Hematopoietic multipotent progenitor cell treated with erythropoietin and hydrocortisone succinate and interleukin-3 and kit ligand, for 6 days (in vitro differentiated cells): ENCODE measurements at regions not wholly inside any gene's neighbourhood (a gene's known extent, or its start where the extent isn't known, plus 50 kb on each side); places are given as distances from the start of the nearest gene placed in this dataset.
"Not testable (repeated sequence)": the region's sequence is repeated elsewhere in the genome, so short reads cannot be mapped to it uniquely, and the experiment has no call there.

Experiments
- DNase-seq: peaks from one replicate; pipeline ENCODE4 v3.0.0-alpha.2; 2015

DNA sequence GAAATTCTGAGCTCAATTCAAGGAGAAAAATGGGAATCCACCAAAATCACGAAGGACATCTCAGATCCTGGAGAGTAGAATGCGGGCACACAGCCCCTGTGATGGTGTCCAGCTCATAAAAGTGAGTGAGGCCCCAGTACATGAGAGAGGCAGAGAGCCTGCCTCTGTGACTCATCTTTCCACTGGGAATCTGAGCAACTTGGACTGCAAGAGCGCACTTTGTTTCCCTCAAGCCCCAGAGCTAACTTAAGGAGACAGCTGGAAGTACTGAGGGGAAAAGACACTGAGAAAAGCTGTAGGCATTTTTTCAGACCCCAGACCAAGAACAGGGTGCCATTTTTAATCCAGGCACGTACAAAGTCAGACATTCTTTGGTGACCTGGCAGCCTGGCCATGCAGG lies 273.7 kb downstream of the C11orf87 start:
- no peak for DNase-seq

- no peak for DNase-seq
These were observed 274.4 kb downstream of the C11orf87 start for GRCh38 chr11:109696191-109696897.

DNA sequence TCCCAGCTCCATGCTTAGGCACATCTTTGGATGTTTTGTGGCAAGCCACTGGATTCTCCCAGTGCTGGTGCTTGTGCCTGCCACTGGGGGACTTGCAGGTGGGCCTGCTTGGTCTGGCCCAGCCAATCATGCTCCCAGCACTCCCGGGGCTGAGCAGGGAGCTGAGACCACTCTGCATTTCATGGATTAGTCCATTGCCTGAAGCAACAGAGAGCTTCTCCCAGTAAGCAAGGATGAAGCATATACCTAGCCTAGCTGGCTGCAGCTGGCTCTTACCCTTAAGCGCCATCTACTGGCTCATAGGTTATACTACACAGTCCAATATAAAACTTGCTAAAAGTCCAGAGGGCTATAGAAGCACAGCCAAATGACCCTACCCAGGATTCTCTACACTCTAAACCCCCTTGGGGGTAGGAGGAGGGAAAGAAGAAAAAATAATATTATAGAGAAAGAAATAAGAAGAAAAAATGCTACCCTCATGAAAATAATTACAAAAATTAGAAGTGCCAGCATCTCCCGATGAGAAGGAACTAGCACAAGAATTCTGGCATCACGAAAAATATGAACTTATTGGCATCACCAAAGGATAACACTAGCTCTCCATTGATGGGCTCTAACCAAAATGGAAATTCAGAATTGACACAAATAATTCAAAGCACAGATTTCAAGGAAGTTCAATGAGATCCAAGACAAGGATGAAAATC lies 275.3 kb downstream of the C11orf87 start:
- peak; percentile 73 for DNase-seq

- DNase-seq, result no peak
These were observed 276.2 kb downstream of the C11orf87 start for GRCh38 chr11:109698237-109698636.

GRCh38 chr11:109704432-109704831 lies 282.4 kb downstream of the C11orf87 start:
- DNase-seq, result no peak

- DNase-seq, result no peak
These were observed 285.0 kb downstream of the C11orf87 start for GRCh38 chr11:109706945-109707344.

GRCh38 chr11:109707411-109707810 lies 285.4 kb downstream of the C11orf87 start:
- DNase-seq, result no peak

DNA sequence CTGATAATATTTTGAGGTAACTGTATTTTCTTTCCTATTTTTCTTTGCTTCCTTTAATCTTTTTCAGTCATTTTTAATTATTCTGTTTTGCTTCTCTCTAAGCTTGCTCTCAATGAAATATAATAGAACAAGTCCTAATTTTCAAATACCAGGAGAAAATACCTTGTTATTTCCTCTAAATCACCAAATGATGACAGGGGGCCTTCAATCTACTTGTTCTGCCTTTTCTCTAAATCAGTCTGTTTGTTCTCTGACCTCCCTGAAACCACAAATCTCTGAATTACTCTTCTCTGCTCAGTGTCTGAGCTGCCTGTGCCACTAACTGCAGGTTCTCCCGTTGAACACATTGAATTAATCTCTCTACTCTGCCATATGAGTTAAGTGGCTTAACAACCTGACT lies 286.2 kb downstream of the C11orf87 start:
- no peak for DNase-seq

- not testable (repeated sequence) for DNase-seq
These were observed 292.5 kb downstream of the C11orf87 start for GRCh38 chr11:109714444-109714843.

GRCh38 chr11:109715424-109715823 lies 293.4 kb downstream of the C11orf87 start:
- not testable (repeated sequence) for DNase-seq

- DNase-seq, result no peak
These were observed 304.1 kb downstream of the C11orf87 start for GRCh38 chr11:109726061-109726460.

GRCh38 chr11:109728056-109728455 lies 306.1 kb downstream of the C11orf87 start:
- no peak for DNase-seq

- DNase-seq, result no peak
These were observed 307.8 kb downstream of the C11orf87 start for GRCh38 chr11:109729761-109730160.

GRCh38 chr11:109730669-109731068 lies 308.7 kb downstream of the C11orf87 start:
- DNase-seq, result no peak

DNA sequence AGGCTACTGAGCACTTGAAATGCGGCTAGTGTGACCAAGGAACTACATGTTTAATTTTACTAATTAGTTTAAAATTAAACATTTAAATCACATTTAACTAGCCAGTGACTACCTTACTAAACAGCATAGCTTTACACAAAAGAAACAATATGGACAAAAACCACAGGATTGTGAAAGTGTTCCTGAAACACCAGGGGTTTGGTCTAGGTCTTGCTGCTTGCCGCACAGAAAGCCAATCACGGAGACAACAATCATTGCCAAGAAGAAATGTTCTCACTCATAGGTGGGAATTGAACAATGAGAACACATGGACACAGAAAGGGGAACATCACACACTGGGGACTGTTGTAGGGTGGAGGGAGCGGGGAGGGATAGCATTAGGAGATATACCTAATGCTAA lies 309.5 kb downstream of the C11orf87 start:
- DNase-seq, result no peak

DNA sequence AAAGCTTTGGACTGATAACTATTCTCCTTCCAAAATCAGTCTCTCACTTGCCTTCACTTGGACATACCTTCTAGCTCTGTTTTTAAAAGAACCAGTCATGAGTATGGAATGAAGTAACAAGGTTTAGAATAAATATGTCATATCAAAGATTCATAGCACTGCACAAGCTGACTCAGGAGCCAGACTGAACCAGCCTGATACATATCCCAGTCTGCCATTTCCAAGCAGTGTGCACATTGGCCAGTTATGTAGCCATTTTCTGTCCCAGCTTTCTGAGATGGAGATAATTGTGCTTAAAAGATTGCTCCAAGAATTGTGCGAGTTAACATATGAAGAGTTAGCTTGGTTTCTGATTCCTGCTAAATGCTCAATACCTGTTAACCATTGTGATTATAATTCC lies 311.3 kb downstream of the C11orf87 start:
- DNase-seq, result no peak

DNA sequence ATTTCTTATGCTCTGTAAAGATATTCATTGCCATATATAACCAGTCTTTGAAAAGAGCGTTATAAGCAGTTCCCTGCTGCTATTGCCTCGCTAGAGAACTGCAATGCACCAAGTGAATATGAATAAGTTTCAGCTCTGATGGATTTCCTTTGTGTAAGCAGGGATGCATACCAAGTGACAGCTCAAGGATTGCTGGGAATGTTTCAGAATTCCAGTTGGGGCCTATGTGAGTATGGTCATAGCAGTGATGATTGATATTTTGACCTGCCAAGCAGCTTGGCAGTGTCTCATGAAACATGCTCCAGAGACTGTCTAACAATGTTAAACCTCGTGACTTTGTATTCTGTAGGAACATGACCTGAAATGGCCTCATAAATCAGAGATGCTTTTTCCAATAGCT lies 312.6 kb downstream of the C11orf87 start:
- no peak for DNase-seq

DNA sequence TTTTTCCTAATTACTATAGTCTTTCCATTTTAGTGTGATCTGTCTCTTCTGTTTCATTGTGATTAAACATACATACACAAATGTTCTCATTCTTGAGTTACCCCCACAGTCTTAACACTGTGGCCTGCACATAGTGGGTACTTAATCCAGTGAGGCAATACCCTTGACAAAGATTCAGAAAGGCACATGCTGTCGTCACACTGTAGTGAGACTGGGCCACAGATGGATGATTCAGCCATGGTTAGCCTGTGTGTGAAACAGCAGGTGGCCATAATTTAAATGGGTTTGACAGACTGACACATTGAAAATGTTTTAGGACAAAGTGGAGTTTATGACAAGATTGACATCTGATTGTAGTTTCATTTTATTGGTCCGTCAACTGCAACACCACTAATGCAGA lies 313.1 kb downstream of the C11orf87 start:
- DNase-seq, result no peak

DNA sequence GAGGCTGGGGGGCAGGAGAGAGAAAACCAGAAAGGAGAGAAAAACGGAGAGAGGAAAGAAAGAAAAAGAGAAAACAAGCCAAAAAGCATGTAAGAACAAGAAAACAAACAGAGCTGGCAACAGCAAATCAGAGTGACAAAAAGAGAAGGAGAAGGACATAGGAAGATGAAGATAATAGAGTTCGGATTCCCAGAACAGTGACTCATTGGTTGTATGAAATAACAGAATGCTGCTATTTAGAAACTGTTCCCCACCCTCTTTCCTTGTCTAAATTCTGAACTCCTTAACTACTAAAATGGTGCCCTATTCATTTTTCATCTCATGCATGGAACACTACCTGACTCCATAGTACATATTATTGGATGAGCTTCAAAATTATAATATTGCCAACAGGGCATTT lies 317.4 kb downstream of the C11orf87 start:
- no peak for DNase-seq

DNA sequence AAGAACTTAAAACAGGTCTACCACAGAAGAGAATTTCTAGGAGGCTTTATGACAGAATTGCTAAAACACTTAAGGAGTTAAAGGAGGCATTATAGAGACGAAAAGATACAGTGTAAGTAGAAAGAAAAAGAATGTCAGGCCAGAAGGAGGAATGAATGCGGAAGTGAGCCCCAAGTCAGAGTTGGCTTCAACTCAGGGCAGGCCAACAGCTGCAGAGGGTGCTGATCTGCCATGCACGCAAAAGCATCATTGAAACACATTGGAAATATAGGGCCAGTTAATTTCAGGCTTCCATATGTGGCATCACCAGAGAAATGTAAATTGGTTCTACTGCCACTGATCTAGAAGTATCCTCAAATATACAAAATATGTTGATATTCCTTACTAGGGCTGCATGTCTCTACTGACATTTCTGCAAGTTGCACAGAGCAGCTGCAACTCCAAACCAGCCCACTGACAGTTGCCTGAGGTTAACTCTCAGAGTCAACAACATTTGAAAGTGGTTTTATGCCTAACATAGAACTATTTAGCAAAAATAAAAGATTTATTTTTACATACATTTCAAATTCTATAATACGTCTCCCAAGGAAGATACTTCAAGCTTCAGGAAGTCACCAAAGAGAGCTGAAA lies 324.1 kb downstream of the C11orf87 start:
- DNase-seq, result no peak

DNA sequence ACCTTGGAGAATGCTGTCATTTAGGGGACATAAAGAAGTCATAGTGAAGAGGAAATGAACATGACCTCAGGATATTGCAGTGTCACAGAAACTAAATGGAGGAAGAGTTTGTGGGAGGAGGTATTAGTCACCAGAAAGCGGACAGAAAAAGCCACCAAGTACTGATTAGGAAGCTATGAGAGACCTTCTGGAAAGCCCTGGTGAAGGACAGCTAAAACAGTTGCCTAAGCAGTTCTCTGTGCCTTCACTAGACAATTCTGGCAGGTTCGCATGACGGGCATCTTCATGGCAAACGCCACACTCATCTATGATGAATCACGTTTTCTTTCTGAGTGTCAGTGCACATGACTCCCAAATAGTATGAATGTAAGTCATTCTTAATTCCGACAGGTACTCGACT lies 325.8 kb downstream of the C11orf87 start:
- peak; percentile 19 for DNase-seq

DNA sequence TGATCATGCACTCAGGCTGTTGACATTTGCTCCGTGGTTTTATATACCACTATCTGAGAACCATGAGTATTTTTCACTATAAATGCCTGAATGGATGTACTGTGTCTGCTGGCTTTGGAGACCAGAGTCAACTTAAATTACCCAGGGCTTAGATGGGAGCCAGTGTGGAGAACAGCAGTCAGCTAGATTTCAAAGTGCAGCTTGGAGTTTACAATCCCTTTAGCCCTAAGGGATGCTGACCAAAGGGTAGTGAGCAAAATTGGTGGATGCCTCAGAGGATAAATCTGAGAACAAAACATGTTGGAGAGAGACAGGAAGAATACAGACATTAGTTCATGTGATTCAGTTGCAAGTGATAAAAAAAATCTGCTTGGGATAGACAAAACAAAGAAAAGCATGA lies 327.5 kb downstream of the C11orf87 start:
- no peak for DNase-seq

GRCh38 chr11:109750964-109751363 lies 329.0 kb downstream of the C11orf87 start:
- no peak for DNase-seq

GRCh38 chr11:109752212-109752825 lies 330.3 kb downstream of the C11orf87 start:
- DNase-seq, result no peak
